ENCODE measurements at regions not wholly inside any gene's neighbourhood (a gene's known extent, or its start where the extent isn't known, plus 50 kb on each side); places are given as distances from the start of the nearest gene placed in this dataset.

DNA sequence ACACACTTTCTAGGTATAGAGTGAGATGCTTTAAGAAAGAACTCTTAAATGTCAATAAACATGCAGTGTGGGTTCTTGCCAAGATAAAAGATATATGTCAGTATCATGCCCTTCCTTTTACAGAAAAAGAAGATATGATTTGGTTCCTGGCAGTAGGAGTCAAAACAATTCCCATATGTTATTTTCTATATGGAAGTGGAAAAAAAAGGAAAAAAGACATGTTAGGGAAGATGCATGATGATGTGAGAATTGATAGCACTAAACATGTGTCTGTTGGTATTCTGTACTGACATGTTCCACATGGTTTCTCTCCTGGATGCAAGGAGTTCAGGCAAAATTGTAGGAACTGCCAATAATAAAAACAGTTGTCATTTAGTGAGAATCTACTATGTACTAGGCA, 318.8 kb upstream of the DACH1 start:
- TF ChIP-seq, protein P1, sequence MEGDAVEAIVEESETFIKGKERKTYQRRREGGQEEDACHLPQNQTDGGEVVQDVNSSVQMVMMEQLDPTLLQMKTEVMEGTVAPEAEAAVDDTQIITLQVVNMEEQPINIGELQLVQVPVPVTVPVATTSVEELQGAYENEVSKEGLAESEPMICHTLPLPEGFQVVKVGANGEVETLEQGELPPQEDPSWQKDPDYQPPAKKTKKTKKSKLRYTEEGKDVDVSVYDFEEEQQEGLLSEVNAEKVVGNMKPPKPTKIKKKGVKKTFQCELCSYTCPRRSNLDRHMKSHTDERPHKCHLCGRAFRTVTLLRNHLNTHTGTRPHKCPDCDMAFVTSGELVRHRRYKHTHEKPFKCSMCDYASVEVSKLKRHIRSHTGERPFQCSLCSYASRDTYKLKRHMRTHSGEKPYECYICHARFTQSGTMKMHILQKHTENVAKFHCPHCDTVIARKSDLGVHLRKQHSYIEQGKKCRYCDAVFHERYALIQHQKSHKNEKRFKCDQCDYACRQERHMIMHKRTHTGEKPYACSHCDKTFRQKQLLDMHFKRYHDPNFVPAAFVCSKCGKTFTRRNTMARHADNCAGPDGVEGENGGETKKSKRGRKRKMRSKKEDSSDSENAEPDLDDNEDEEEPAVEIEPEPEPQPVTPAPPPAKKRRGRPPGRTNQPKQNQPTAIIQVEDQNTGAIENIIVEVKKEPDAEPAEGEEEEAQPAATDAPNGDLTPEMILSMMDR (IDR thresholded peaks at IDR 0.05; ENCODE audit: borderline replicate concordance, extremely low read depth, insufficient read depth), result no peak
- H3K27ac ChIP-seq (ENCODE audit: low read depth in 2 of 2, low read length in 2 of 2), result no peak overlapping the region
- no peak for FAIRE-seq

DNA sequence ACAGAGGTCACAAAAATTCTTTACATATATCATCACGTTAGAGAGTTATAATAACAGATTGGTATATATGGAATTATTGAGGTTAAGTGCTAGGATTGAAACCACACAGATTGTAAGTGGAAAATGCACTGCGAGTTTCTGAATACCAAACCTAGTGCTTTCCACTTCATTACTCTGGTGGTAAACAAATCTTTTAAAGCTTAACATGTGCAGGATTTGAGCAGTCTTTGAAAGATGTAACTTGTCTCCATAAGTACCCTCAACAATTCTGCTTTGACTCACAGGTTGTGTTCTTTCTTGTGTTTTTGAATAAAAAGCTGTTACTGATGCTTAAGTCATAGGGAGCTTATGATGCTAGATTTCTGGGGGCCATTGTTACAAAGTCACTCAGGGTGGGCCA, 314.7 kb upstream of the DACH1 start:
- Histone ChIP-seq H3K9me3 (ENCODE audit: control insufficient read depth in 2 of 3, insufficient read depth in 1 of 3, low read length in 3 of 3) (no peaks in the 10 kb centered on the region), H3K27me3 (ENCODE audit: control insufficient read depth, insufficient read depth, low read length) (no peaks in the 10 kb centered on the region), H3K4me1 (ENCODE audit: control insufficient read depth in 2 of 3, insufficient read depth in 2 of 3, low read depth in 1 of 3, low read length in 3 of 3) (no peaks in the 10 kb centered on the region), H3K4me3 (ENCODE audit: low read length in 3 of 3) (no peak overlapping the region), H3K27ac (ENCODE audit: low read depth in 2 of 2, low read length in 2 of 2) (no peak overlapping the region), H3K9ac (ENCODE audit: low read length in 3 of 3) (no peak overlapping the region), H3K36me3 (ENCODE audit: control insufficient read depth in 2 of 3, insufficient read depth in 3 of 3, low read length in 3 of 3) (no peaks in the 10 kb centered on the region)
- no peak for FAIRE-seq
- peak in 1 of 5 donors; percentile 4 for DNase-seq
- intact Hi-C loops (cut with DNase I), result no loop called here
- TF ChIP-seq, protein P1 (IDR thresholded peaks at IDR 0.05; ENCODE audit: borderline replicate concordance, extremely low read depth, insufficient read depth), result no peak

More for the DNA sequence above, 318.8 kb upstream of the DACH1 start:
- no peaks in the 10 kb centered on the region for H3K4me1 ChIP-seq (ENCODE audit: control insufficient read depth in 2 of 3, insufficient read depth in 2 of 3, low read depth in 1 of 3, low read length in 3 of 3)
- DNase-seq, result no peak
- no peaks in the 10 kb centered on the region for H3K9me3 ChIP-seq (ENCODE audit: control insufficient read depth in 2 of 3, insufficient read depth in 1 of 3, low read length in 3 of 3)
- intact Hi-C loops (cut with DNase I), result no loop called here
- H3K27me3 ChIP-seq (ENCODE audit: control insufficient read depth, insufficient read depth, low read length), result no peaks in the 10 kb centered on the region
- H3K9ac ChIP-seq (ENCODE audit: low read length in 3 of 3), result no peak overlapping the region
- H3K36me3 ChIP-seq (ENCODE audit: control insufficient read depth in 2 of 3, insufficient read depth in 3 of 3, low read length in 3 of 3), result no peaks in the 10 kb centered on the region
- no peak overlapping the region for H3K4me3 ChIP-seq (ENCODE audit: low read length in 3 of 3)

DNA sequence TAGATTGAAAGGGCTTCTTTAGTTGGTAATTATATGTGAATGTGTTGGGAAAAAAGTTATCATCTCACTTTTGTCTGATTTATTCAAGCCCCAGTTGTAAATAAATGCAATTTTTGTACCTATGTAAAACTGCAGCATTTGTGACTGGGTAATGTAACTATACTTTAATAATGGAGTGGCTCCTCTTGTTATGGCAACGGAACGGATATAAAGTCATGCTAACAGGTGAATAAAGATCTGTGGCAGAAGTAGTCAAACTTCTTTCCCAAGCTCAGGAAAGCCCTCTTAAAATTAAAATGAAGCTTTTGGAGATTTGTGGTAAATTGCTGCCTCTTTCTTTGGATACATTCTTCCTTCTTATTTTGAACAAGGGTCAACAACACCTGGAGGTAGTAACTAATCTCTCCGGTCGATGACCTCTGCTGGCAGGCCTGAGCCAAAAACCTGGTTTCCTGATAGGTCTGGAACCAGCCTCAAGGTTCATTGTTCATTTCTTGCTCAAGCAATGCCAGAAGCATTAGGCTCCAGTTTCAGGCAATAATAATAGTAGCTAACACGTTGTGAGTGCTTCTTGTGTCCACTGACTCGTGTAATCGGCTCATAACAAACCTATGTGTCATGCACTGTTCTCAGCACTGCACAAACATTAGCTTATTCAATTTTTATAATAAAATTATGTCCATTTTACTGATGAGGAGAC, 313.4 kb upstream of the DACH1 start:
- TF ChIP-seq, protein P1 (IDR thresholded peaks at IDR 0.05; ENCODE audit: borderline replicate concordance, extremely low read depth, insufficient read depth), result no peak
- no peak for FAIRE-seq
- DNase-seq, result no peak
- intact Hi-C loops (cut with DNase I), result no loop called here
- Histone ChIP-seq H3K9me3 (ENCODE audit: control insufficient read depth in 2 of 3, insufficient read depth in 1 of 3, low read length in 3 of 3) (no peaks in the 10 kb centered on the region), H3K4me3 (ENCODE audit: low read length in 3 of 3) (no peak overlapping the region), H3K27ac (ENCODE audit: low read depth in 2 of 2, low read length in 2 of 2) (no peak overlapping the region), H3K27me3 (ENCODE audit: control insufficient read depth, insufficient read depth, low read length) (no peaks in the 10 kb centered on the region), H3K36me3 (ENCODE audit: control insufficient read depth in 2 of 3, insufficient read depth in 3 of 3, low read length in 3 of 3) (no peaks in the 10 kb centered on the region), H3K4me1 (ENCODE audit: control insufficient read depth in 2 of 3, insufficient read depth in 2 of 3, low read depth in 1 of 3, low read length in 3 of 3) (no peaks in the 10 kb centered on the region), H3K9ac (ENCODE audit: low read length in 3 of 3) (no peak overlapping the region)

- no peak overlapping the region for H3K4me3 ChIP-seq (ENCODE audit: low read length in 3 of 3)
- H3K27me3 ChIP-seq (ENCODE audit: control insufficient read depth, insufficient read depth, low read length), result no peaks in the 10 kb centered on the region
- intact Hi-C loops (cut with DNase I), result no loop called here
- H3K4me1 ChIP-seq (ENCODE audit: control insufficient read depth in 2 of 3, insufficient read depth in 2 of 3, low read depth in 1 of 3, low read length in 3 of 3), result no peaks in the 10 kb centered on the region
- FAIRE-seq (no peak), DNase-seq (no peak)
- H3K27ac ChIP-seq (ENCODE audit: low read depth in 2 of 2, low read length in 2 of 2), result no peak overlapping the region
- no peaks in the 10 kb centered on the region for H3K9me3 ChIP-seq (ENCODE audit: control insufficient read depth in 2 of 3, insufficient read depth in 1 of 3, low read length in 3 of 3)
- H3K36me3 ChIP-seq (ENCODE audit: control insufficient read depth in 2 of 3, insufficient read depth in 3 of 3, low read length in 3 of 3), result no peaks in the 10 kb centered on the region
- H3K9ac ChIP-seq (ENCODE audit: low read length in 3 of 3), result no peak overlapping the region
- TF ChIP-seq, protein P1 (IDR thresholded peaks at IDR 0.05; ENCODE audit: borderline replicate concordance, extremely low read depth, insufficient read depth), result no peak
Measured at GRCh38 chr13:72174549-72174948, 307.5 kb upstream of the DACH1 start.

All from kidney (tissue), 13 donors.